K562 (cell line): ENCODE measurements at regions not wholly inside any gene's neighbourhood (a gene's known extent, or its start where the extent isn't known, plus 50 kb on each side); places are given as distances from the start of the nearest gene placed in this dataset.

Source experiments
- BCLAF1 ChIP-seq, 2 experiments: fragments of 450-650 bp in 1 of 2; IDR thresholded peaks; 2 replicates each; pipeline ENCODE4 v1.6.1; 2011 to 2017; ENCODE audit warnings: low read depth in 2 of 2, antibody characterized with exemption in 1 of 2, borderline replicate concordance in 1 of 2, low read length in 1 of 2, mild to moderate bottlenecking in 1 of 2, mixed read lengths in 1 of 2; ENCODE audit not compliant: control insufficient read depth in 1 of 2
- CREB1 ChIP-seq, 2 experiments: sonication (generic) in 1 of 2; formaldehyde crosslinking in 1 of 2; IDR thresholded peaks; 2 replicates each; pipeline versions ENCODE4 v1.6.1 to v1.8.0; 2012 to 2022; ENCODE audit warnings: inconsistent platforms in 1 of 2, mild to moderate bottlenecking in 1 of 2, missing genetic modification reagents in 1 of 2, moderate library complexity in 1 of 2
- CREBBP ChIP-seq: IDR thresholded peaks from one replicate; pipeline ENCODE4 v1.6.1; 2012; ENCODE audit warnings: low read depth, mild to moderate bottlenecking, control low read depth, inconsistent platforms, low read length
- CTCF ChIP-seq, 3 experiments: IDR thresholded peaks in 2 of 3; conservative IDR thresholded peaks in 1 of 3; 2 replicates each; pipeline ENCODE4 v1.5.1; 2011 to 2012; ENCODE audit warnings: low read length in 3 of 3, mild to moderate bottlenecking in 3 of 3, control low read depth in 2 of 3, improper control_type of control experiment in 1 of 3, inconsistent platforms in 1 of 3, low read depth in 1 of 3, mixed read lengths in 1 of 3, moderate library complexity in 1 of 3; ENCODE audit not compliant: insufficient read depth in 2 of 3
- EP300 ChIP-seq: IDR thresholded peaks from 2 replicates; pipeline ENCODE4 v1.6.1; 2012; ENCODE audit warnings: low read length, improper control_type of control experiment
- ETS2 ChIP-seq: IDR thresholded peaks from 2 replicates; pipeline ENCODE4 v1.6.1; 2016; ENCODE audit warnings: borderline replicate concordance, missing genetic modification characterization, mild to moderate bottlenecking, moderate library complexity, missing compliant biosample characterization; ENCODE audit not compliant: poor library complexity, severe bottlenecking
- FOXJ3 ChIP-seq: sonication (generic); formaldehyde crosslinking; IDR thresholded peaks from 2 replicates; pipeline ENCODE4 v1.4.0; 2020; ENCODE audit warnings: mild to moderate bottlenecking, missing genetic modification reagents
- NR1H2 ChIP-seq: sonication (generic); formaldehyde crosslinking; IDR thresholded peaks from 2 replicates; pipeline ENCODE4 v1.4.0; 2020; ENCODE audit warnings: mild to moderate bottlenecking, missing genetic modification reagents
- PHF20 ChIP-seq: fragments of 450-650 bp; IDR thresholded peaks from 2 replicates; pipeline ENCODE4 v1.6.1; 2018; ENCODE audit not compliant: partially characterized antibody
- RCOR1 ChIP-seq, 2 experiments: IDR thresholded peaks; 2 replicates each; pipeline ENCODE4 v1.6.1; 2012; ENCODE audit warnings: low read depth in 2 of 2, low read length in 2 of 2, borderline replicate concordance in 1 of 2, improper control_type of control experiment in 1 of 2
- SMAD1 ChIP-seq: fragments of 150-350 bp; IDR thresholded peaks from 2 replicates; pipeline ENCODE4 v1.6.1; 2014; ENCODE audit warnings: low read length, low read depth; ENCODE audit not compliant: partially characterized antibody
- YY1 ChIP-seq, 3 experiments: IDR thresholded peaks; 2 replicates each; pipeline ENCODE4 v1.6.1; 2011; ENCODE audit warnings: low read length in 2 of 3, mild to moderate bottlenecking in 2 of 3, moderate library complexity in 2 of 3, borderline replicate concordance in 1 of 3, control low read depth in 1 of 3, low read depth in 1 of 3; ENCODE audit not compliant: insufficient read depth in 3 of 3, insufficient replicate concordance in 2 of 3, control insufficient read depth in 1 of 3, insufficient read length in 1 of 3; ENCODE audit errors: extremely low read depth in 1 of 3
- ZNF699 ChIP-seq: fragments of 250-450 bp; sonication (Bioruptor Pico); IDR thresholded peaks from 2 replicates; pipeline ENCODE4 v1.8.0; 2021; ENCODE audit warnings: mild to moderate bottlenecking, moderate library complexity; ENCODE audit not compliant: insufficient replicate concordance

- TF ChIP-seq NR1H2 (no peak), CTCF (IDR thresholded peaks at IDR 0.05 in 2 of 3, conservative IDR thresholded peaks at IDR 0.05 in 1 of 3; ENCODE audit: insufficient read depth in 2 of 3, low read depth in 1 of 3, low read length in 3 of 3) (no peak), EP300 (no peak), FOXJ3 (no peak), ZNF699 (no peak), CREBBP (no peak), BCLAF1 (IDR thresholded peaks at IDR 0.05; ENCODE audit: borderline replicate concordance in 1 of 2, control insufficient read depth in 1 of 2, low read depth in 2 of 2, low read length in 1 of 2) (no peak), YY1 (IDR thresholded peaks at IDR 0.05; ENCODE audit: borderline replicate concordance in 1 of 3, control insufficient read depth in 1 of 3, extremely low read depth in 1 of 3, insufficient read depth in 3 of 3, insufficient read length in 1 of 3, insufficient replicate concordance in 2 of 3, low read depth in 1 of 3, low read length in 2 of 3) (no peak), RCOR1 (IDR thresholded peaks at IDR 0.05; ENCODE audit: borderline replicate concordance in 1 of 2, low read depth in 2 of 2, low read length in 2 of 2) (no peak), SMAD1 (no peak), ETS2 (tag) (no peak), CREB1 (IDR thresholded peaks at IDR 0.05) (no peak), CREB1 (CRISPR knock-in tag; IDR thresholded peaks at IDR 0.05) (no peak), PHF20 (no peak)
Measured at GRCh38 chr13:56670563-56670962, 470.2 kb upstream of the PRR20A start.
